Spleen (tissue), 11 donors: ENCODE measurements at regions not wholly inside any gene's neighbourhood (a gene's known extent, or its start where the extent isn't known, plus 50 kb on each side); places are given as distances from the start of the nearest gene placed in this dataset.
"Not testable (repeated sequence)": the region's sequence is repeated elsewhere in the genome, so short reads cannot be mapped to it uniquely, and the experiment has no call there.

Experiments
- DNase-seq: peaks from one replicate; pipeline ENCODE4 v3.0.0-alpha.2; 2020
- H3K27ac ChIP-seq, 8 donors: fragments of 200-600 bp; sonication (generic) in 7 of 8; 1 replicate in 4 of 8; 2 replicates in 4 of 8; pipeline versions ENCODE4 v1.5.0 to v1.8.0; 2016 to 2021; ENCODE audit warnings: inconsistent platforms in 4 of 8, mild to moderate bottlenecking in 4 of 8, moderate library complexity in 1 of 8
- H3K27me3 ChIP-seq, 7 donors: fragments of 200-600 bp; sonication (generic) in 6 of 7; replicated peaks in 1 of 7; 1 replicate in 4 of 7; 2 replicates in 3 of 7; pipeline versions ENCODE4 v1.5.0 to v1.8.0; 2016 to 2021; ENCODE audit warnings: inconsistent platforms in 3 of 7, mild to moderate bottlenecking in 1 of 7
- H3K36me3 ChIP-seq, 6 donors: fragments of 200-600 bp; sonication (generic) in 5 of 6; 1 replicate in 4 of 6; 2 replicates in 2 of 6; pipeline versions ENCODE4 v1.5.0 to v1.8.0; 2016 to 2021; ENCODE audit warnings: inconsistent platforms in 2 of 6
- H3K4me1 ChIP-seq, 6 donors: fragments of 200-600 bp; sonication (generic) in 5 of 6; 1 replicate in 3 of 6; 2 replicates in 3 of 6; pipeline versions ENCODE4 v1.5.0 to v1.8.0; 2016 to 2021; ENCODE audit warnings: inconsistent platforms in 3 of 6
- H3K4me3 ChIP-seq, 8 donors: fragments of 200-600 bp; sonication (generic) in 7 of 8; 1 replicate in 4 of 8; 2 replicates in 4 of 8; pipeline versions ENCODE4 v1.5.0 to v1.8.0; 2016 to 2021; ENCODE audit warnings: inconsistent platforms in 4 of 8, mild to moderate bottlenecking in 4 of 8, moderate library complexity in 2 of 8
- H3K9me3 ChIP-seq, 8 donors: fragments of 200-600 bp; sonication (generic) in 7 of 8; 1 replicate in 4 of 8; 2 replicates in 4 of 8; pipeline versions ENCODE4 v1.5.0 to v1.8.0; 2016 to 2021; ENCODE audit warnings: inconsistent platforms in 4 of 8
- POLR2A ChIP-seq, 3 donors: fragments of 450-650 bp; IDR thresholded peaks; one replicate each; pipeline ENCODE4 v1.5.1; 2017; ENCODE audit warnings: antibody characterized with exemption in 3 of 3, mild to moderate bottlenecking in 1 of 3
- POLR2AphosphoS5 ChIP-seq, 3 donors: sonication (generic); formaldehyde crosslinking; IDR thresholded peaks; one replicate each; pipeline ENCODE4 v1.5.1; 2017; ENCODE audit warnings: antibody characterized with exemption in 3 of 3
- WGBS, 5 donors: extraction: QIAGEN DNeasy Blood & Tissue Kit in 3 of 5; methylation state at CpG; one replicate each; pipeline versions ENCODE4 v1.1.5 to v1.1.7; 2013 to 2018; 5-methylcytosine and 5-hydroxymethylcytosine counted together
- intact Hi-C: fragments of 100-400 bp; cut with DNase I; formaldehyde crosslinking; loops from one replicate; pipeline ENCODE4 v1.15.0; 2023; ENCODE audit warnings: low total_unique reads
- TF ChIP-seq, protein P1 (sequence below), 11 experiments: fragments of 200-600 bp in 7 of 11; fragments of 450-650 bp in 4 of 11; sonication (generic) in 4 of 11; IDR thresholded peaks in 8 of 11; conservative IDR thresholded peaks in 3 of 11; 1 replicate in 7 of 11; 2 replicates in 4 of 11; pipeline versions ENCODE4 v1.4.0 to v1.8.0; 2016 to 2021; ENCODE audit warnings: antibody characterized with exemption in 11 of 11, inconsistent platforms in 4 of 11, mild to moderate bottlenecking in 1 of 11
- donor health status: healthy with polysubstance abuse.
- donor health status: DM: no; HTN: no; CAD: no; lungs with moderate emphysema.
- donor health status: DM: no; HTN: no; CAD: no.
- donor health status: Bipolar disorder and iron deficiency.
- donor health status: healthy.
- donor health status: DM: no; HTN: no; CAD: no.
- donor health status: DM: yes; HTN: yes; CAD: no.

DNA sequence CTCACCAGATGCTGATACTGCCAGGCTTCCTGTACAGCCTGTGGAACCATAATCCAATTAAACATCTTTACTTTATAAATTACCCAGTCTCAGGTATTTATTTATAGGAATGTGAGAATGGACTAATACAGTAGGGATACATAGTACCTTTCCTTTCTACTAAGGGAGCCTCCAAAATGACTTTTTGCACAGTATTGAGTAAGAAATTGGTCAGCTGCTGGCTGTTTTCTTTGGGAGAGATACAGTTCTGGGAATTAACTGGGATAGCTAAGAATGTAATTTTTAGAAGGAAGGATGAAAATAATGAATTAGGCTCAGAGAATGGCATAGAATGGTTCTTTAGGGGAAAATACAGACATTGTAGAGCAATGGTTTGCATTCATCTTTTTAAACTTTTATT lies 426.0 kb upstream of the DDI1 start:
- Histone ChIP-seq H3K27me3 (peaks cover 0 to 3% (median 0%) of the 10 kb centered on the region in 7 donors), H3K9me3 (no peaks in the 10 kb centered on the region), H3K27ac (no peak overlapping the region), H3K4me3 (no peak overlapping the region), H3K4me1 (no peaks in the 10 kb centered on the region), H3K36me3 (no peaks in the 10 kb centered on the region)
- no peak for TF ChIP-seq POLR2AphosphoS5 (IDR thresholded peaks at IDR 0.05)
- no peak for TF ChIP-seq POLR2A (IDR thresholded peaks at IDR 0.05)
- TF ChIP-seq, protein P1, sequence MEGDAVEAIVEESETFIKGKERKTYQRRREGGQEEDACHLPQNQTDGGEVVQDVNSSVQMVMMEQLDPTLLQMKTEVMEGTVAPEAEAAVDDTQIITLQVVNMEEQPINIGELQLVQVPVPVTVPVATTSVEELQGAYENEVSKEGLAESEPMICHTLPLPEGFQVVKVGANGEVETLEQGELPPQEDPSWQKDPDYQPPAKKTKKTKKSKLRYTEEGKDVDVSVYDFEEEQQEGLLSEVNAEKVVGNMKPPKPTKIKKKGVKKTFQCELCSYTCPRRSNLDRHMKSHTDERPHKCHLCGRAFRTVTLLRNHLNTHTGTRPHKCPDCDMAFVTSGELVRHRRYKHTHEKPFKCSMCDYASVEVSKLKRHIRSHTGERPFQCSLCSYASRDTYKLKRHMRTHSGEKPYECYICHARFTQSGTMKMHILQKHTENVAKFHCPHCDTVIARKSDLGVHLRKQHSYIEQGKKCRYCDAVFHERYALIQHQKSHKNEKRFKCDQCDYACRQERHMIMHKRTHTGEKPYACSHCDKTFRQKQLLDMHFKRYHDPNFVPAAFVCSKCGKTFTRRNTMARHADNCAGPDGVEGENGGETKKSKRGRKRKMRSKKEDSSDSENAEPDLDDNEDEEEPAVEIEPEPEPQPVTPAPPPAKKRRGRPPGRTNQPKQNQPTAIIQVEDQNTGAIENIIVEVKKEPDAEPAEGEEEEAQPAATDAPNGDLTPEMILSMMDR (IDR thresholded peaks at IDR 0.05 in 8 of 11, conservative IDR thresholded peaks at IDR 0.05 in 3 of 11), result no peak
- DNase-seq, result no peak
- intact Hi-C loops, result no loop called here

DNA sequence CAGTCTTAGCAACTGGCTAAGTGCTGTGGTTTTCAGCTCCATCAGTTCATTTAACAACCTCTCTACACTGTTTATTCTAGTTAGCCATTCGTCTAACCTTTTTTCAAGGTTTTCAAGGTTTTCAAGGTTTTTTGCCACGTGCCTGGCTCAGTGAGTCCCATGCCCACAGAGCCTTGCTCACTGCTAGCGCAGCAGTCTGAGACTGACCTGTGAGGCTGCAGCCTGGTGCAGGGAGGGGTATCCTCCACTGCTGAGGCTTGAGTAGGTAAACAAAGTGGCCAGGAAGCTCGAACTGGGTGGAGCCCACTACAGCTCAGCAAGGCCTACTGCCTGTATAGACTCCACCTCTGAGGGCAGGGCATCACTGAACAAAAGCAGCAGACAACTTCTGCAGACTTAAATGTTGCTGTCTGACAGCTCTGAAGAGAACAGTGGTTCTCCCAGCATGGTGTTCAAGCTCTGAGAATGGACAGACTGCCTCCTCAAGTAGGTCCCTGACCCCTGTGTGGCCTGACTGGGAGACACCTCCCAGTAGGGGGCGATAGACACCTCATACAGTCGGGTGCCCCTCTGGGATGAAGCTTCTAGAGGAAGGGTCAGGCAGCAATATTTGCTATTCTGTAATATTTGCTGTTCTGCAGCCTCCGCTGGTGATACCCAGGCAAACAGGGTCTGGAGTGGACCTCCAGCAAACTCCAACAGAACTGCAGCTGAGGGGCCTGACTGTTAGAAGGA lies 424.7 kb upstream of the DDI1 start:
- H3K4me1 ChIP-seq, H3K27ac ChIP-seq, H3K4me3 ChIP-seq, intact Hi-C loops, H3K27me3 ChIP-seq, DNase-seq, H3K36me3 ChIP-seq, H3K9me3 ChIP-seq: not testable (repeated sequence)
- WGBS, 5 donors, result 74 to 85% (median 77%) methylated on average over 6 to 7 of the region's 7 CpGs

DNA sequence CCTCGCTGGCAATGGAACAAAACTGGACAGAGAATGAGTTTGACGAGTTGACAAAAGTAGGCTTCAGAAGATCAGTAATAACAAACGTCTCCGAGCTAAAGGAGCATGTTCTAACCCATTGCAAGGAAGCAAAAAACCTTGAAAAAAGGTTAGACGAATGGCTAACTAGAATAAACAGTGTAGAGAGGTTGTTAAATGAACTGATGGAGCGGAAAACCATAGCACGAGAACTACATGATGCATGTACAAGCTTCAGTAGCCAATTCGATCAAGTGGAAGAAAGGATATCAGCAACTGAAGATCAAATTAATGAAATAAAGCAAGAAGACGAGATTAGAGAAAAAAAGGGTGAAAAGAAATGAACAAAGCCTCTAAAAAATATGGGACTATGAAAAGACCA lies 424.0 kb upstream of the DDI1 start:
- 89 to 96% (median 91%) methylated on average over 9 of the region's 9 CpGs for WGBS, 5 donors
- DNase-seq, H3K9me3 ChIP-seq, H3K4me1 ChIP-seq, H3K27ac ChIP-seq, H3K4me3 ChIP-seq, H3K27me3 ChIP-seq, H3K36me3 ChIP-seq, intact Hi-C loops: not testable (repeated sequence)

DNA sequence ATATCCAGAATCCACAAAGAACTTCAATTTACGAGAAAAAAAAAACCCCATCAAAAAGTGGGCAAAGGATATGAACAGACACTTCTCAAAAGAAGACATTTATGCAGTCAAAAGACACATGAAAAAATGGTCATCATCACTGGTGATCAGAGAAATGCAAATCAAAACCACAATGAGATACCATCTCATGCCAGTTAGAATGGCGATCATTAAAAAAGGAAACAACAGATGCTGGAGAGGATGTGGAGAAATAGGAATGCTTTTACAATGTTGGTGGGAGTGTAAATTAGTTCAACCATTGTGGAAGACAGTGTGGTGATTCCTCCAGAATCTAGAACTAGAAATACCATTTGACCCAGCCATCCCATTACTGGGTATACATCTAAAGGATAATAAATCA lies 419.9 kb upstream of the DDI1 start:
- H3K4me3 ChIP-seq, H3K36me3 ChIP-seq, H3K27me3 ChIP-seq, H3K9me3 ChIP-seq, intact Hi-C loops, H3K4me1 ChIP-seq, DNase-seq, H3K27ac ChIP-seq: not testable (repeated sequence)
- 67 to 82% (median 77%) methylated on average over 2 of the region's 2 CpGs for WGBS, 5 donors

DNA sequence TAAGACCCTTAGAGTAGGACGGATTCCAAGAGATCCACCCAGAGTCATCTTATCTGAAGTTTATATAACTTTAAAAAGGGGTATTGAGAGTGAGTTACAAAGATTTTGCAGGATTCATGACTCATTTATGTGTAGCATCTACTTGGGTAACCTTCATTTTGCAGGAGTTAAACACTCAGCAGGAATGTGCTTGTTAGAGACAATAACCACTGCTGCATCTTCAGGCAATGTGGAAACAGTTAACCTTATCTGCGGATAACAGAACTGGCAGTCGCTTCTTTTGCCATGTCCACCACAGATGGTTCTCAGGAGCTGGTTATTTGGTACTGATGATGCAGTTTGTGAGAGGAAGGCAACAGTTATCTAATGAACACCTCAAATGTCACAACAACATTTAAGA lies 417.9 kb upstream of the DDI1 start:
- Histone ChIP-seq H3K36me3 (no peaks in the 10 kb centered on the region), H3K4me1 (no peaks in the 10 kb centered on the region), H3K27ac (no peak overlapping the region), H3K9me3 (no peaks in the 10 kb centered on the region), H3K27me3 (no peaks in the 10 kb centered on the region), H3K4me3 (no peak overlapping the region)
- intact Hi-C loops, result no loop called here
- WGBS, 5 donors, result 81 to 96% (median 88%) methylated on average over 3 of the region's 3 CpGs
- no peak for DNase-seq
- TF ChIP-seq POLR2A (IDR thresholded peaks at IDR 0.05), result no peak
- TF ChIP-seq, protein P1 (IDR thresholded peaks at IDR 0.05 in 8 of 11, conservative IDR thresholded peaks at IDR 0.05 in 3 of 11), result no peak
- no peak for TF ChIP-seq POLR2AphosphoS5 (IDR thresholded peaks at IDR 0.05)

DNA sequence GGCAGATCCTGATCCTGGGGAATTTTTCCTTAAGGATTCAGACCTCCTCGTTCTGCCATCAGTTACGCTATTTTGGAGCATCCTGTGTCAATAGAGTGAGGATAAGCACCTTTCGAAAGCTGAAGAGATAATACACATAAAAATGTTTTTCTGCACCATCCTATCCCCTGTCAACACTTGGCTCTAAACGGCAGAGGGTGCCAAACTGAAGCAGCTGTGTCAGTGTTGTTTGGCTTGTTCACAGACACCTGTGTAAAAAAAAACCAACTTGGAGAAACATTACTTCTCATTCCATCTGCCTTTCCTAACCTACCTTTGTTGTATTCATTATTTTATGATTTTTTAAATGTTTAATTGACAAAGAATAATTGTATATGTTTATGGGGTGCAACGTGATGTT lies 417.0 kb upstream of the DDI1 start:
- Histone ChIP-seq H3K9me3 (no peaks in the 10 kb centered on the region), H3K27me3 (no peaks in the 10 kb centered on the region), H3K36me3 (no peaks in the 10 kb centered on the region), H3K4me3 (no peak overlapping the region), H3K4me1 (no peaks in the 10 kb centered on the region), H3K27ac (no peak overlapping the region)
- intact Hi-C loops, result no loop called here
- TF ChIP-seq POLR2AphosphoS5 (IDR thresholded peaks at IDR 0.05), result no peak
- no peak for TF ChIP-seq POLR2A (IDR thresholded peaks at IDR 0.05)
- TF ChIP-seq, protein P1 (IDR thresholded peaks at IDR 0.05 in 8 of 11, conservative IDR thresholded peaks at IDR 0.05 in 3 of 11), result no peak
- no peak for DNase-seq
- 56 to 72% (median 60%) methylated on average over 5 of the region's 5 CpGs for WGBS, 5 donors
